Mucosa of descending colon (tissue), 3 donors: ENCODE measurements at regions not wholly inside any gene's neighbourhood (a gene's known extent, or its start where the extent isn't known, plus 50 kb on each side); places are given as distances from the start of the nearest gene placed in this dataset.

ENCODE experiments used
- ATAC-seq: fragments of 200-7000 bp; cut with Tn5 transposase; one replicate; pipeline ENCODE4 v1.9.1; 2020; ENCODE audit warnings: mild to moderate bottlenecking, moderate library complexity
- DNase-seq, 3 donors: peaks; one replicate each; pipeline ENCODE4 v3.0.0-alpha.2; 2020
- H3K36me3 ChIP-seq: fragments of 200-600 bp; one replicate; pipeline ENCODE4 v1.8.0; 2021; ENCODE audit warnings: low read depth, mild to moderate bottlenecking
- H3K4me1 ChIP-seq: fragments of 200-600 bp; one replicate; pipeline ENCODE4 v1.8.0; 2021; ENCODE audit warnings: low read depth, mild to moderate bottlenecking
- H3K4me3 ChIP-seq: fragments of 200-600 bp; one replicate; pipeline ENCODE4 v1.8.0; 2021; ENCODE audit warnings: mild to moderate bottlenecking
- H3K9me3 ChIP-seq: fragments of 200-600 bp; one replicate; pipeline ENCODE4 v1.8.0; 2021; ENCODE audit warnings: mild to moderate bottlenecking
- CTCF ChIP-seq: fragments of 200-600 bp; IDR thresholded peaks from one replicate; pipeline ENCODE4 v1.8.0; 2022; ENCODE audit warnings: antibody characterized with exemption, mild to moderate bottlenecking
- intact Hi-C, 2 donors: fragments of 100-400 bp; cut with DNase I in 1 of 2; cut with micrococcal nuclease in 1 of 2; formaldehyde crosslinking; loops; one replicate each; pipeline versions ENCODE4 v1.11.0 to v1.11.1; 2022; cut with DNase I, micrococcal nuclease
- donor health status: DM: no; HTN: no; CAD: no; lungs with moderate emphysema.
- donor health status: DM: no; HTN: no; CAD: no.
- donor health status: DM: no; HTN: yes; CAD: no.

DNA sequence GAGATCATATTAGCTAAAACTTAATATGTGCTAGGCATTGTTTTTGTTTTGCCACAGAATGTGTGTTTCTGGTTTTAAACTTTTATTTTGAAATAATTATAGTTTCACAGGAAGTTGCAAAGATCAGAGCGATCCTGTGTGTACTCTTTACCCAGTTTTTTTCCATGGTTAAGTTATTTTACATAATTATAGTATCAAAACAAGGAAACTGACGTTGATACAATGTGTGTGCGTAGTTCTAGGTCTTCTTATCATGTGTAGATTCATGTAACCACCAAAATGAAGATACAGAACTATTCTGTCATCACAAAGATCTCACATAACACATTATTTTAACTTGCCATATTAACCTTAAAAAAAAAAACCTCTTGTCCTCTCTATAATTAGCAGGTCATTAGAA is 69.2 kb downstream of the BLTP1 start:
- no peaks in the 10 kb centered on the region for H3K4me1 ChIP-seq
- intact Hi-C loops: no loop called here
- H3K9me3 ChIP-seq: no peaks in the 10 kb centered on the region
- H3K4me3 ChIP-seq: no peak overlapping the region
- no peak for TF ChIP-seq CTCF
- peaks cover 3% of the 10 kb centered on the region for H3K36me3 ChIP-seq
- no peak for ATAC-seq
- DNase-seq: no peak

GRCh38 chr4:122224348-122224747 is 72.2 kb downstream of the BLTP1 start:
- H3K36me3 ChIP-seq: peaks cover 3% of the 10 kb centered on the region
- intact Hi-C loops: no loop called here
- no peak for TF ChIP-seq CTCF
- DNase-seq: peak in 1 of 3 donors; percentile 13
- H3K9me3 ChIP-seq: no peaks in the 10 kb centered on the region
- no peak overlapping the region for H3K4me3 ChIP-seq
- ATAC-seq: no peak
- no peaks in the 10 kb centered on the region for H3K4me1 ChIP-seq

GRCh38 chr4:122227202-122227601 is 75.1 kb downstream of the BLTP1 start:
- intact Hi-C loops: no loop called here
- DNase-seq (no peak), ATAC-seq (no peak)
- no peak for TF ChIP-seq CTCF
- H3K4me1 ChIP-seq: no peaks in the 10 kb centered on the region
- no peak overlapping the region for H3K4me3 ChIP-seq
- no peaks in the 10 kb centered on the region for H3K9me3 ChIP-seq
- H3K36me3 ChIP-seq: no peaks in the 10 kb centered on the region

GRCh38 chr4:122229857-122230256 is 77.7 kb downstream of the BLTP1 start:
- no peak for DNase-seq
- Histone ChIP-seq H3K4me1 (no peaks in the 10 kb centered on the region), H3K9me3 (no peaks in the 10 kb centered on the region), H3K4me3 (no peak overlapping the region), H3K36me3 (no peaks in the 10 kb centered on the region)
- TF ChIP-seq CTCF: no peak
- intact Hi-C loops: no loop called here
- no peak for ATAC-seq

DNA sequence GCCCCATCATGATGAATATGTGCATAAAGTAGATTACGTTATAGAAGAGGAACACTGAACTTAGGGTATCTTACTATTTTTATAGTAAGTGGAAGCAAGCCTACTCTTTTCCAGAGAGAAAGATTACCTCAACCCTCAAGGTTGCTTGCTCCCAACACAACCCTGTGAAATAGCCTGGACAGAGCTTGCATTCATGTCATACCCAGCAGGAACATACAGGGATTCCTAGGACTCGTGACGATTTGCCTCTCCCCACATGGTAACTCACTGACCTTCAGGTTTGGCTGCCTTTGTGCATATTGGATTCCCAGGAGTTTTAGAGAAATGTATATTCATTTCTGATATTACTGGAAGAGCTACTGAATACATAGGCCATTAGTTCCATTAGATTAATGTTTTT is 80.5 kb downstream of the BLTP1 start:
- Histone ChIP-seq H3K4me1 (no peaks in the 10 kb centered on the region), H3K4me3 (no peak overlapping the region), H3K36me3 (no peaks in the 10 kb centered on the region), H3K9me3 (no peaks in the 10 kb centered on the region)
- TF ChIP-seq CTCF: no peak
- intact Hi-C loops: no loop called here
- no peak for DNase-seq
- no peak for ATAC-seq

GRCh38 chr4:122234686-122235085 is 82.6 kb downstream of the BLTP1 start:
- intact Hi-C loops: no loop called here
- TF ChIP-seq CTCF: no peak
- no peaks in the 10 kb centered on the region for H3K4me1 ChIP-seq
- DNase-seq: no peak
- H3K4me3 ChIP-seq: no peak overlapping the region
- ATAC-seq: no peak
- H3K36me3 ChIP-seq: no peaks in the 10 kb centered on the region
- no peaks in the 10 kb centered on the region for H3K9me3 ChIP-seq
